Smooth muscle cell (in vitro differentiated cells): ENCODE measurements at regions not wholly inside any gene's neighbourhood (a gene's known extent, or its start where the extent isn't known, plus 50 kb on each side); places are given as distances from the start of the nearest gene placed in this dataset.
"Not testable (repeated sequence)": the region's sequence is repeated elsewhere in the genome, so short reads cannot be mapped to it uniquely, and the experiment has no call there.

Source experiments
- DNase-seq: peaks from one replicate; lab custom pipeline; 2025; ENCODE audit not compliant: unreplicated experiment; lab: John Stamatoyannopoulos, UW
- H2AFZ ChIP-seq: fragments of 200-600 bp; sonication (generic); 2 replicates; pipeline ENCODE4 v1.6.0; 2016; ENCODE audit warnings: antibody characterized with exemption, low read depth, mild to moderate bottlenecking
- H3F3A ChIP-seq: fragments of 200-600 bp; sonication (generic); 2 replicates; pipeline ENCODE4 v1.6.0; 2017; ENCODE audit warnings: antibody characterized with exemption, low read depth
- H3K27ac ChIP-seq: fragments of 200-600 bp; sonication (generic); 2 replicates; pipeline ENCODE4 v1.5.1; 2016; ENCODE audit warnings: low read depth, mild to moderate bottlenecking
- H3K27me3 ChIP-seq: fragments of 200-600 bp; sonication (generic); 2 replicates; pipeline ENCODE4 v1.6.1; 2016; ENCODE audit warnings: low read depth, mild to moderate bottlenecking
- H3K36me3 ChIP-seq: fragments of 200-600 bp; sonication (generic); 2 replicates; pipeline ENCODE4 v1.5.1; 2016; ENCODE audit warnings: low read depth
- H3K4me1 ChIP-seq: fragments of 200-600 bp; sonication (generic); 2 replicates; pipeline ENCODE4 v1.5.1; 2016; ENCODE audit warnings: low read depth
- H3K4me2 ChIP-seq: fragments of 200-600 bp; sonication (generic); 2 replicates; pipeline ENCODE4 v1.6.0; 2016; ENCODE audit warnings: mild to moderate bottlenecking
- H3K4me3 ChIP-seq: fragments of 200-600 bp; sonication (generic); 2 replicates; pipeline ENCODE4 v1.5.1; 2016; ENCODE audit warnings: mild to moderate bottlenecking
- H3K79me2 ChIP-seq: fragments of 200-600 bp; sonication (generic); 2 replicates; pipeline ENCODE4 v1.6.0; 2016; ENCODE audit warnings: low read depth, mild to moderate bottlenecking
- H3K9ac ChIP-seq: fragments of 200-600 bp; sonication (generic); 2 replicates; pipeline ENCODE4 v1.6.0; 2016; ENCODE audit warnings: low read depth
- H3K9me3 ChIP-seq: fragments of 200-600 bp; sonication (generic); replicated peaks from 2 replicates; pipeline ENCODE4 v1.5.1; 2016; ENCODE audit warnings: low read depth
- H4K20me1 ChIP-seq: fragments of 200-600 bp; sonication (generic); 2 replicates; pipeline ENCODE4 v1.6.0; 2016; ENCODE audit warnings: low read depth
- WGBS: methylation state at CpG from one replicate; pipeline ENCODE4 v1.1.7; 2016; ENCODE audit warnings: low lambda C conversion rate; 5-methylcytosine and 5-hydroxymethylcytosine counted together
- TF ChIP-seq, protein P1 (sequence below): fragments of 200-600 bp; sonication (generic); IDR thresholded peaks from 2 replicates; pipeline ENCODE4 v1.5.1; 2017; ENCODE audit warnings: borderline replicate concordance, mild to moderate bottlenecking, antibody characterized with exemption; ENCODE audit not compliant: insufficient read depth, poor library complexity, severe bottlenecking

DNA sequence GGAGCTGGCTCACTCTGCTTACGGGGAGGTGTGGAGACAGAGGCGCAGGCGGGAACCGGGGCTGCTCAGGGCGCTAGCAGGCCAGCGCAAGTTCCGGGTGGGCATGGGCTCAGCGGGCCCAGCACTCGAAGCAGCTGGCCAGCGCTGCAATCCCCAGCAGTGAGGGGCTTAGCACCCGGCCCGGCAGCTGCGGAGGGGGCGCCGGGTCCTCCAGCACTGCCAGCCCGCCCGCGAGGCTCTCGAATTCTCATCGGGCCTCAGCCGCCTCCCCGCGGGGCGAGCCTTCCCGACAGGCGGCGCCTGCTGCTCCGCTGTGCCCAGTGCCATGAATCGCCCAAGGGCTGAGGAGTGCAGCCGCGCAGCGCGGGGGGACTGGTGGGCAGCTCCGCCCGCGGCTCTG lies 78.6 kb upstream of the MITF start:
- Histone ChIP-seq H3K4me2 (no peak overlapping the region), H3K4me3 (no peak overlapping the region), H3K79me2 (no peaks in the 10 kb centered on the region), H3F3A (no peaks in the 10 kb centered on the region), H3K36me3 (no peaks in the 10 kb centered on the region), H3K9me3 (no peaks in the 10 kb centered on the region), H3K4me1 (peaks cover 6% of the 10 kb centered on the region), H3K27me3 (no peaks in the 10 kb centered on the region), H2AFZ (no peak overlapping the region), H4K20me1 (no peaks in the 10 kb centered on the region), H3K9ac (no peak overlapping the region), H3K27ac (no peak overlapping the region)
- DNase-seq = no peak
- WGBS = 97% methylated on average over 32 of the region's 36 CpGs
- TF ChIP-seq, protein P1, sequence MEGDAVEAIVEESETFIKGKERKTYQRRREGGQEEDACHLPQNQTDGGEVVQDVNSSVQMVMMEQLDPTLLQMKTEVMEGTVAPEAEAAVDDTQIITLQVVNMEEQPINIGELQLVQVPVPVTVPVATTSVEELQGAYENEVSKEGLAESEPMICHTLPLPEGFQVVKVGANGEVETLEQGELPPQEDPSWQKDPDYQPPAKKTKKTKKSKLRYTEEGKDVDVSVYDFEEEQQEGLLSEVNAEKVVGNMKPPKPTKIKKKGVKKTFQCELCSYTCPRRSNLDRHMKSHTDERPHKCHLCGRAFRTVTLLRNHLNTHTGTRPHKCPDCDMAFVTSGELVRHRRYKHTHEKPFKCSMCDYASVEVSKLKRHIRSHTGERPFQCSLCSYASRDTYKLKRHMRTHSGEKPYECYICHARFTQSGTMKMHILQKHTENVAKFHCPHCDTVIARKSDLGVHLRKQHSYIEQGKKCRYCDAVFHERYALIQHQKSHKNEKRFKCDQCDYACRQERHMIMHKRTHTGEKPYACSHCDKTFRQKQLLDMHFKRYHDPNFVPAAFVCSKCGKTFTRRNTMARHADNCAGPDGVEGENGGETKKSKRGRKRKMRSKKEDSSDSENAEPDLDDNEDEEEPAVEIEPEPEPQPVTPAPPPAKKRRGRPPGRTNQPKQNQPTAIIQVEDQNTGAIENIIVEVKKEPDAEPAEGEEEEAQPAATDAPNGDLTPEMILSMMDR = no peak

DNA sequence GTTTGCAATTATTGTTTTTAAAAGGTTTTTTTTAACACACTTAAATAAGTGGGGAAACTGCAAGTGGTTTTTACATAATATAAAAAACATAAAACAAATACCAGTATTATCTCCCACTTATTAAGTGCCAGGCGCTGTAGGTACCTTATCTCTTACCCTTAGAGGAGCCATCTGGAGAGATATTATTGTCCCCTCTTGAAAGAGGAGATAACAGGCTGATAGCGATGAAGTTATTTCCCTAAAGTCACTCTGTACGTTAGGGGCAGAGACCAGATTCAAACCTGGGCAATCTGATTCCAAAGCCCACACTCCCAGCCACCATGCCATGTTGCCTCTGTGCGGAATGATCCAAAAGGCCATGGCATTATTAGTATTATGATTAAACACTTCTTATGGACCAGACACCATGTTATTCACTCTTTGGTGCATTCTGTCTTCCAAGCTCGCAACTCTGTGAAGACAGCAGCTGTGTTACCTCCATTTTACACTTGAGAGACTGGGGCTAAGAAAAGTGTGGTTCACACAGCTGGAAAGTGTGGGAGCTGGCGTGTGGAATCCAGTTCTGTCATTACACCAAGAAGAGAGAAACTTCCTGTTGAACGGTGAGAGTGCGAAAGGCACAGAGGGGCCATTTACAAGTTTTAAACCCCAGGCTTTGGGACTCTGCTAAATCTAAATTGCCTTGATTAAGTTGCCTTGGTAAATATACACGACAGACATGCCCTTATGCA lies 79.9 kb upstream of the MITF start:
- H3K36me3 ChIP-seq = no peaks in the 10 kb centered on the region
- no peak overlapping the region for H2AFZ ChIP-seq
- TF ChIP-seq, protein P1 = no peak
- H3K4me2 ChIP-seq = no peak overlapping the region
- no peaks in the 10 kb centered on the region for H3K9me3 ChIP-seq
- WGBS = 58% methylated on average over 9 of the region's 9 CpGs
- no peaks in the 10 kb centered on the region for H3K79me2 ChIP-seq
- H3K4me1 ChIP-seq = no peaks in the 10 kb centered on the region
- DNase-seq = no peak
- no peaks in the 10 kb centered on the region for H4K20me1 ChIP-seq
- no peaks in the 10 kb centered on the region for H3F3A ChIP-seq
- H3K9ac ChIP-seq = no peak overlapping the region
- no peak overlapping the region for H3K4me3 ChIP-seq
- H3K27me3 ChIP-seq = no peaks in the 10 kb centered on the region
- no peak overlapping the region for H3K27ac ChIP-seq

GRCh38 chr3:69658514-69659140 lies 80.6 kb upstream of the MITF start:
- Histone ChIP-seq H3K36me3 (no peaks in the 10 kb centered on the region), H2AFZ (no peak overlapping the region), H3K4me2 (no peak overlapping the region), H3K4me1 (no peaks in the 10 kb centered on the region), H4K20me1 (no peaks in the 10 kb centered on the region), H3K27me3 (no peaks in the 10 kb centered on the region), H3K27ac (no peak overlapping the region), H3K79me2 (no peaks in the 10 kb centered on the region), H3K9ac (no peak overlapping the region), H3F3A (no peaks in the 10 kb centered on the region), H3K9me3 (no peaks in the 10 kb centered on the region), H3K4me3 (no peak overlapping the region)
- 57% methylated on average over 4 of the region's 4 CpGs for WGBS
- no peak for DNase-seq
- TF ChIP-seq, protein P1 = no peak

- H3K4me2 ChIP-seq, H3K27ac ChIP-seq, H3K9me3 ChIP-seq, H3K79me2 ChIP-seq, H4K20me1 ChIP-seq, H2AFZ ChIP-seq, H3K9ac ChIP-seq, H3K36me3 ChIP-seq, H3K27me3 ChIP-seq, H3F3A ChIP-seq, H3K4me1 ChIP-seq, H3K4me3 ChIP-seq, DNase-seq: not testable (repeated sequence)
- WGBS = 90% methylated on average over 3 of the region's 3 CpGs
Measured at GRCh38 chr3:69657030-69657429, 82.2 kb upstream of the MITF start.
